SK-N-MC (cell line): ENCODE measurements at regions not wholly inside any gene's neighbourhood (a gene's known extent, or its start where the extent isn't known, plus 50 kb on each side); places are given as distances from the start of the nearest gene placed in this dataset.

Source experiments
- EZH2 ChIP-seq: fragments of 200-600 bp; sonication (generic); IDR thresholded peaks from one replicate; pipeline ENCODE4 v1.6.1; 2017; ENCODE audit warnings: antibody characterized with exemption
- POLR2AphosphoS5 ChIP-seq: IDR thresholded peaks from 2 replicates; pipeline ENCODE4 v1.6.1; 2012; ENCODE audit warnings: mild to moderate bottlenecking, low read depth, low read length, borderline replicate concordance

DNA sequence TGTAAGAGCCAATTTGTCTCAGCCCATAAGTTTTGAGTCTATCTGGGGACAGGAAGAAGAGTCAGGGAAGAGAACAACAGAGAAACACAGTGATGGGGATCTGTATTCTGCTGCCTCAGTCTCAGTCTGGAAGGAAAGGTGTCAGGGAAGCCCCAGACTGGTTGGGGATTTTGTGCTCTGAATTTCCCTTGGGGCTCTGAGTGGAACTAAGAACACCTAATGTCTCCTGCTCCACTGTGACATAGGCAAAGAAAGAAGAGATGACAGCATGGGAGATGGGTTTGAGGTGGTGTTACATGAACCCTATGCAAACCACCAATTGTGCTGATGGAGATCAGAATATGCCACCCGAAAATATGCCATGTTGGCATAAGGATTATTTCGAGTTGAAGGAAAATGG lies 139.5 kb upstream of the MYLIP start:
- TF ChIP-seq POLR2AphosphoS5: no peak
- TF ChIP-seq EZH2: no peak
